Spinal cord (tissue), 9 donors: ENCODE measurements at regions not wholly inside any gene's neighbourhood (a gene's known extent, or its start where the extent isn't known, plus 50 kb on each side); places are given as distances from the start of the nearest gene placed in this dataset.

Experiments used
- DNase-seq, 6 donors: peaks; one replicate each; pipeline versions ENCODE4 v3.0.0 to v3.0.0-alpha.2; 2013 to 2015; ENCODE audit warnings: low spot score in 6 of 6, low read depth in 4 of 6
- H3K27ac ChIP-seq: one replicate; pipeline ENCODE4 v1.5.1; 2013; ENCODE audit warnings: low read depth, low read length, control low read depth
- H3K27me3 ChIP-seq: one replicate; pipeline ENCODE4 v1.6.1; 2013; ENCODE audit warnings: low read length; ENCODE audit not compliant: control insufficient read depth, insufficient read depth
- H3K36me3 ChIP-seq: one replicate; pipeline ENCODE4 v1.6.1; 2013; ENCODE audit warnings: low read length; ENCODE audit not compliant: control insufficient read depth, insufficient read depth
- H3K4me1 ChIP-seq: one replicate; pipeline ENCODE4 v1.6.1; 2013; ENCODE audit warnings: low read length; ENCODE audit not compliant: control insufficient read depth, insufficient read depth
- H3K4me3 ChIP-seq: one replicate; pipeline ENCODE4 v1.5.1; 2013; ENCODE audit warnings: low read depth, low read length, control low read depth
- H3K9me3 ChIP-seq: one replicate; pipeline ENCODE4 v1.6.1; 2013; ENCODE audit warnings: low read length; ENCODE audit not compliant: control insufficient read depth, insufficient read depth
- WGBS: methylation state at CpG from one replicate; pipeline ENCODE4 v1.1.5; 2013; ENCODE audit warnings: missing lambda C conversion rate; ENCODE audit not compliant: insufficient coverage; 5-methylcytosine and 5-hydroxymethylcytosine counted together
- donor health status: healthy.

DNA sequence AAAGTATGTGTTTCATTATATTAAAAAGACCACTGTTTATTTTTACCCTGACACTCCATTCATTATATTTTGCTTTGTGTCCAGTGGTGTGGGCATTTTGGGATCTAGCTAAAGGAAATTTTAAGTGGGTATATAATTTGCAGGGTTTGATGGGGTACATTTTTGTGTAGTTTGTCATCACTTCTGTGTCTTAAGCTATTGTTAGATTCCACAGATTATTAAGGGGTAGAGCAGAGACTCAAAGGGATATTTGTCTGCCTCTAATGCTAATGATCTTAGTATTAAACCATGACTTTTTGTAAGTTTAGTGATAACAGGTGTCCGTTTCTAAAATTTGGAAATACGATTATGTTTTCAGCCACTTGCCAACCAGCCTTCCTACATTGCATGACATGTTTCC is 731.6 kb downstream of the BRINP1 start:
- Histone ChIP-seq H3K9me3 (peaks cover 1% of the 10 kb centered on the region), H3K36me3 (no peaks in the 10 kb centered on the region), H3K4me1 (no peaks in the 10 kb centered on the region), H3K27me3 (no peaks in the 10 kb centered on the region), H3K4me3 (no peak overlapping the region), H3K27ac (no peak overlapping the region)
- WGBS: 100% methylated on average over 1 of the region's 2 CpGs
- no peak for DNase-seq

DNA sequence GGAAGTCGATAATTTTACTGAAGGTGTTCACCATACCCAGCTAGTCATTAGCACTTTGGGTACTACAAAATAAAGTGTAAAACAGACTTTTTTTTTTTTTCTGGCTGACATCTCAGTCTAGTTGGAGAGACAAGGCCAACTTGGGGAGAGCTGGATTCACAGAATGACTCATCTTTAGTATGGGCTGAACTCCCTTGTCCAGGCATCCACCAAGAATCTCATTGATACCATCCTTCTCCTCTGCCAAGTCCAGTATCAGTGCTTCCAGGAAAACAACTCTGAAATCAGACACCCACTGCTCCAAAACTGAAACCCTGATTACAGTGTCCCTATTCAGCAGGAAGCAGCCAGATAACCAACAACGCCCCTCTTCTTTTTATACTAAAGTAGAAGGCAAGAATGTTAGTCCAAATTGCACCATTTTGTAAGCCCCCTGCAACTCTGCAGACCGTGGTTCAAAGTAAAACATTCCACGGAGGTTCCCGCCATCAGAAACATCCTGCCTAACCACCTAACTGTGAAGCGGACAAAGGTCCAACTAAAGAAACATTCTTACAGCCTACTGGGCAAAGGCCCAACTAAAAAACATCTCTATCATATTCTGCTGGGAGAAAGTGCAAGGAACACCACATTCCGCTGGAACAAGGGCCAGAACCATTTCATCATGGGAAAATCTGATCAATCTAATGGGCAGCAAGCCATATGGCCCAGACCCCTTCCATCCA is 728.2 kb downstream of the BRINP1 start:
- no peak overlapping the region for H3K4me3 ChIP-seq
- no peaks in the 10 kb centered on the region for H3K27me3 ChIP-seq
- no peak overlapping the region for H3K27ac ChIP-seq
- DNase-seq: peak in 1 of 6 donors; percentile 22
- H3K4me1 ChIP-seq: no peaks in the 10 kb centered on the region
- WGBS: 93% methylated on average over 5 of the region's 7 CpGs
- H3K9me3 ChIP-seq: peaks cover 3% of the 10 kb centered on the region
- no peaks in the 10 kb centered on the region for H3K36me3 ChIP-seq

- Histone ChIP-seq H3K4me3 (no peak overlapping the region), H3K27ac (no peak overlapping the region), H3K36me3 (no peaks in the 10 kb centered on the region), H3K4me1 (no peaks in the 10 kb centered on the region), H3K9me3 (peaks cover 7% of the 10 kb centered on the region), H3K27me3 (no peaks in the 10 kb centered on the region)
- WGBS: 36% methylated on average over 1 of the region's 2 CpGs
- no peak for DNase-seq
Observed at GRCh38 chr9:118643118-118643517, 726.1 kb downstream of the BRINP1 start.

GRCh38 chr9:118644066-118644465 is 725.2 kb downstream of the BRINP1 start:
- Histone ChIP-seq H3K27ac (no peak overlapping the region), H3K27me3 (no peaks in the 10 kb centered on the region), H3K4me1 (no peaks in the 10 kb centered on the region), H3K36me3 (no peaks in the 10 kb centered on the region), H3K9me3 (peaks cover 6% of the 10 kb centered on the region), H3K4me3 (no peak overlapping the region)
- DNase-seq: peak in 1 of 6 donors; percentile 48
- no CpG with 5 or more reads among the region's 1 CpG for WGBS

DNA sequence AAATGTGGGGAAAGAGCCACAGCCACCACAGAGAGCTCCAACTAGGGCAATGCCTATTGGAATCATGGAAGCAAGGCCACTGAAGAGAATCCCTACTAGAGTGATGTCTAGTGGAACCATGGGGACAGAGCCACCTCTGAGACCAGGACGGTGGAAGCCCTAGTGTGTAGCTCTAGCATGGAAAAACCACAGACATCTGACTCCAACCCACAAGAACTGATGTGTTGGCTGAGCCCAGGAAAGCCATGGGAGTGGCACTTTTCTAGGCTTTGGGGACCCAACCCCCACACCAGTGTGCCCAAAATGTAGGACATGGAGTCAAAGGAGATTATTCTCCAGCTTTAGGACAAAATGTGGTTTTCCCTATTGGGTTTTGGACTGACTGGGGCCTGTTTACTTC is 721.9 kb downstream of the BRINP1 start:
- Histone ChIP-seq H3K36me3 (no peaks in the 10 kb centered on the region), H3K4me3 (no peak overlapping the region), H3K27ac (no peak overlapping the region), H3K9me3 (peaks cover 6% of the 10 kb centered on the region), H3K27me3 (no peaks in the 10 kb centered on the region), H3K4me1 (no peaks in the 10 kb centered on the region)
- no peak for DNase-seq
- 100% methylated on average over 1 of the region's 1 CpG for WGBS

DNA sequence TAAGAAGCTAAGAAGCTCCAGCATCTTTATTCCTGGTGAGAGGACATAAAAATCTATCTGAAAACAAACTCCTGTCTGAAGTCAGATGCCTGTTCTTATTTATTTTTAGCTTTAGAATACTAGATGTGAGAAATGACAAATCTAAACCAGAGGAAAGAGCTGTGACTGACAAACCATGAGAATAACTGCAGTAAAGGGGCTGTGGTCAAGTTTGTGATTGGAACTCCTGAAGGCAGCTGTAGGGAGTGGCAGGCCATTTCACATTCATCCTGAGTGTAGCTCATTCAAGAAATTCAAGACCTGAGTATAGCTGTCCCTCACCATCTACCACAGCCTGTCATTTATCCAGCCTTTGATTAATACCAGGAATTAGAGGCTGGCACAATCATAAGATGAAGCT is 718.8 kb downstream of the BRINP1 start:
- Histone ChIP-seq H3K9me3 (peaks cover 6% of the 10 kb centered on the region), H3K27me3 (no peaks in the 10 kb centered on the region), H3K36me3 (no peaks in the 10 kb centered on the region), H3K27ac (no peak overlapping the region), H3K4me1 (no peaks in the 10 kb centered on the region), H3K4me3 (no peak overlapping the region)
- no peak for DNase-seq

- Histone ChIP-seq H3K36me3 (no peaks in the 10 kb centered on the region), H3K4me3 (no peak overlapping the region), H3K27me3 (no peaks in the 10 kb centered on the region), H3K27ac (no peak overlapping the region), H3K4me1 (no peaks in the 10 kb centered on the region), H3K9me3 (no peaks in the 10 kb centered on the region)
- no peak for DNase-seq
- no CpG with 5 or more reads among the region's 2 CpGs for WGBS
Observed at GRCh38 chr9:118651511-118651910, 717.7 kb downstream of the BRINP1 start.

DNA sequence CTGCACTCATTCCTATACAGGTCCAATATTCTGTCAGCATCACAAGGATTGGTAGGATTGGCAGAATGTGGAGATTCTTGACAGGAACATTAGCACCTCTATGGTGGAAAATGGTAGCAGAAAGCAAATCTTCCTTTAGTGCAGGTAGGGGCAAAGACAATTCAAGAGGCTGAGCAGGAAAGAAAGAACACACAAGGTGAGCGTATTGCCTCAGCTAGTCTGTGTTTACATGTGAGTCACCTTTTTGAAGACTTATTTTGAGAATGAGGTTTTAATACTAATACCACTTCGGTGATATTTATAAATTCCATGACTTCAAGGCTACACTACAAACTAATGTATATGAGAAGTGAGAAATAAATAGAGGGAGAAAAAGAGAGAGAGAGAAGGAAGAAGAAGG is 717.0 kb downstream of the BRINP1 start:
- Histone ChIP-seq H3K36me3 (no peaks in the 10 kb centered on the region), H3K4me3 (no peak overlapping the region), H3K4me1 (no peaks in the 10 kb centered on the region), H3K27ac (no peak overlapping the region), H3K9me3 (no peaks in the 10 kb centered on the region), H3K27me3 (no peaks in the 10 kb centered on the region)
- no peak for DNase-seq
- no CpG with 5 or more reads among the region's 2 CpGs for WGBS

DNA sequence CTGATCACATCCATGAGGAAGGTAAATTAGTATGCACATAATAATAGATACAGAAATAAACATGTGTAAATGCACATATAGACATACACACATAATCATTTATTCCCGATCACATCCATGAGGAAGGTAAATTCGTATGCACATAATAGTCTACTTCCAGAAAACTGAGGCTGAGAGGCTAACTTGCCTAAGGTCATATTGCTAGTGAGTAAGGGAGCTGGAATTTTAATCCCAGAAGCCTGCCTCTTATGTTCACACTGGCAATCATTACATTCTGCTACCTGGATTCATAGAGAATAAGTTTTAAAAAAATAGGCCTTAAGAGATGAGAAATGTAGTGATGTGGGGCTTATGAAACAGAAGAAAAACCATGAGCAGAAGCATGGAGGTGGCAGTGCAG is 716.3 kb downstream of the BRINP1 start:
- no CpG with 5 or more reads among the region's 2 CpGs for WGBS
- Histone ChIP-seq H3K27me3 (no peaks in the 10 kb centered on the region), H3K4me1 (no peaks in the 10 kb centered on the region)

GRCh38 chr9:118659011-118659410 is 710.2 kb downstream of the BRINP1 start:
- WGBS: 83% methylated on average over 5 of the region's 6 CpGs
- Histone ChIP-seq H3K9me3 (no peaks in the 10 kb centered on the region), H3K27me3 (no peaks in the 10 kb centered on the region), H3K4me3 (no peak overlapping the region), H3K27ac (no peak overlapping the region), H3K4me1 (no peaks in the 10 kb centered on the region), H3K36me3 (no peaks in the 10 kb centered on the region)
- DNase-seq: no peak

More for the DNA sequence above, 716.3 kb downstream of the BRINP1 start:
- Histone ChIP-seq H3K27ac (no peak overlapping the region), H3K36me3 (no peaks in the 10 kb centered on the region), H3K9me3 (no peaks in the 10 kb centered on the region), H3K4me3 (no peak overlapping the region)
- no peak for DNase-seq
